OCI-LY3 (cell line): ENCODE measurements at regions not wholly inside any gene's neighbourhood (a gene's known extent, or its start where the extent isn't known, plus 50 kb on each side); places are given as distances from the start of the nearest gene placed in this dataset.

ENCODE experiments used
- H2AFZ ChIP-seq: fragments of 200-600, 300-600 bp; shearing (Covaris generic); 2 replicates; pipeline ENCODE4 v1.6.0; 2014; ENCODE audit warnings: antibody characterized with exemption, low read depth, low read length
- H3K27ac ChIP-seq: fragments of 200-600, 300-600 bp; sonication (generic); 2 replicates; pipeline ENCODE4 v1.5.1; 2014; ENCODE audit warnings: mild to moderate bottlenecking, low read length, moderate library complexity, mixed read lengths
- H3K27me3 ChIP-seq: fragments of 200-600, 300-600 bp; sonication (generic); 2 replicates; pipeline ENCODE4 v1.6.1; 2014; ENCODE audit warnings: low read depth, low read length, mixed read lengths
- H3K36me3 ChIP-seq: fragments of 200-600, 300-600 bp; sonication (generic); replicated peaks from 2 replicates; pipeline ENCODE3; 2014; ENCODE audit warnings: low read depth, low read length, mixed read lengths
- H3K4me1 ChIP-seq: fragments of 300-600, 200-600 bp; sonication (generic); 2 replicates; pipeline ENCODE4 v1.6.1; 2014; ENCODE audit warnings: low read length, mixed read lengths
- H3K4me2 ChIP-seq: fragments of 200-600, 300-600 bp; sonication (generic); 2 replicates; pipeline ENCODE4 v1.6.1; 2014; ENCODE audit warnings: low read length, mixed read lengths
- H3K4me3 ChIP-seq: fragments of 300-600, 200-600 bp; sonication (generic); 2 replicates; pipeline ENCODE4 v1.5.1; 2014; ENCODE audit warnings: antibody characterized with exemption, mild to moderate bottlenecking, low read length, moderate library complexity
- H3K79me2 ChIP-seq: fragments of 300-600, 200-600 bp; shearing (Covaris generic); 2 replicates; pipeline ENCODE4 v1.6.1; 2014; ENCODE audit warnings: mild to moderate bottlenecking, low read length, mixed read lengths
- H3K9ac ChIP-seq: fragments of 300-600, 200-600 bp; shearing (Covaris generic); 2 replicates; pipeline ENCODE4 v1.6.0; 2014; ENCODE audit warnings: mild to moderate bottlenecking, low read length, moderate library complexity
- H3K9me3 ChIP-seq: fragments of 200-600, 300-600 bp; shearing (Covaris generic); 2 replicates; pipeline ENCODE4 v1.6.1; 2014; ENCODE audit warnings: low read length, mixed read lengths; ENCODE audit not compliant: insufficient read depth
- H4K20me1 ChIP-seq: fragments of 200-600, 300-600 bp; sonication (generic); 2 replicates; pipeline ENCODE4 v1.6.1; 2016; ENCODE audit warnings: low read length, mixed read lengths; ENCODE audit not compliant: insufficient read depth
- CTCF ChIP-seq: fragments of 200-600, 300-600 bp; sonication (generic); IDR thresholded peaks from 2 replicates; pipeline ENCODE4 v1.5.1; 2014; ENCODE audit warnings: antibody characterized with exemption, low read length, low read depth
- EZH2phosphoT487 ChIP-seq: fragments of 200-600 bp; shearing (Covaris generic); IDR thresholded peaks from 2 replicates; pipeline ENCODE4 v1.6.1; 2018; ENCODE audit warnings: antibody characterized with exemption, mixed run types, low read depth

GRCh38 chr10:124166431-124167125 lies 73.2 kb upstream of the CHST15 start:
- Histone ChIP-seq H3K4me3 (no peak overlapping the region), H4K20me1 (no peaks in the 10 kb centered on the region), H3K4me2 (no peak overlapping the region), H3K36me3 (no peaks in the 10 kb centered on the region), H3K9me3 (no peaks in the 10 kb centered on the region), H3K9ac (no peak overlapping the region), H3K4me1 (no peaks in the 10 kb centered on the region), H3K27me3 (no peaks in the 10 kb centered on the region), H3K27ac (no peak overlapping the region), H2AFZ (no peak overlapping the region), H3K79me2 (no peaks in the 10 kb centered on the region)
- no peak for TF ChIP-seq EZH2phosphoT487
- TF ChIP-seq CTCF = no peak

- H3K4me2 ChIP-seq = no peak overlapping the region
- H2AFZ ChIP-seq = no peak overlapping the region
- H3K27me3 ChIP-seq = no peaks in the 10 kb centered on the region
- H3K36me3 ChIP-seq = no peaks in the 10 kb centered on the region
- H3K9me3 ChIP-seq = no peaks in the 10 kb centered on the region
- H3K79me2 ChIP-seq = no peaks in the 10 kb centered on the region
- no peaks in the 10 kb centered on the region for H4K20me1 ChIP-seq
- H3K4me3 ChIP-seq = no peak overlapping the region
- TF ChIP-seq CTCF = no peak
- TF ChIP-seq EZH2phosphoT487 = no peak
- no peak overlapping the region for H3K9ac ChIP-seq
- H3K27ac ChIP-seq = no peak overlapping the region
- H3K4me1 ChIP-seq = no peaks in the 10 kb centered on the region
Observed at GRCh38 chr10:124165827-124166226, 72.4 kb upstream of the CHST15 start.

DNA sequence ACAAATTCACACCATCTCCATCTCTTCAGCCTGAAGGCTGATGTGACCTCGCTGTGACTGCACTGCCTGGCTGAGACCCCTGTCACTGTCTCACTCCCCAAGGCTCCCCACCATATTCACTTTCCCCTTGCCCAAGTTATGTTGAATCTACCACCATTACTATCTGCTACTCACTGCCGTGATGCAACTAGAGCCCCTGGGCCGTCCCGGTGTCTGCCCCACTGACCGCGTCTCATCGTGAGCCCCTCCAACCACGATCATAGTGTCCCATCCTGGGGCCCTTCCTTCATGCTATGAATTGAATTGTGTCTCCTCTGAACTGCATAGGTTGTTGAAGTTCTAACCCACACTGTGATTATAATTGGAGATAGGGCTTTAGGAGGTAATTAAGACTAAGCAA lies 71.9 kb upstream of the CHST15 start:
- TF ChIP-seq CTCF = no peak
- TF ChIP-seq EZH2phosphoT487 = no peak
- Histone ChIP-seq H4K20me1 (no peaks in the 10 kb centered on the region), H3K4me1 (no peaks in the 10 kb centered on the region), H3K36me3 (no peaks in the 10 kb centered on the region), H2AFZ (no peak overlapping the region), H3K4me2 (no peak overlapping the region), H3K27ac (no peak overlapping the region), H3K4me3 (no peak overlapping the region), H3K9ac (no peak overlapping the region), H3K27me3 (no peaks in the 10 kb centered on the region), H3K9me3 (no peaks in the 10 kb centered on the region), H3K79me2 (no peaks in the 10 kb centered on the region)

DNA sequence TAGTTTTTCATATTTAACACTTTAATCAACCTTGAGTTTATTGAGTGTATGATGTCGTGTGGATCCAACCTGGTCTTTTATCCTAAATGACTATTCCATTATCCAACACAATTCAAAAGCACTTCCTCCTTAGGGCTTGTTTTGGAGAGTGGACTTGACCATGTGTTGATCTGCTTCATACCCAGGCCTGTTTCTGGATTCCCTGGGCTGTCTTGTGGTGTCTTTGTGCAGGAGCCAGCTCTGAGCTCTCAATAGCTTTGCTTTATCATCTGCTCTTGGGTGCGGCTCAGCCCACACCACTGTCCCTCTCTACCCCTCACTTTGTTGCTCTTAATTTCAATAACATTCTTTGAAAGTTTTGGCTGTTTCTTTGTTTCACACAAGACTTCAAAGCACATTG lies 70.9 kb upstream of the CHST15 start:
- Histone ChIP-seq H3K79me2 (no peaks in the 10 kb centered on the region), H3K9ac (no peak overlapping the region), H3K4me1 (no peaks in the 10 kb centered on the region), H3K4me3 (no peak overlapping the region), H3K27ac (no peak overlapping the region), H3K4me2 (no peak overlapping the region), H3K27me3 (no peaks in the 10 kb centered on the region), H3K9me3 (no peaks in the 10 kb centered on the region), H2AFZ (no peak overlapping the region), H4K20me1 (no peaks in the 10 kb centered on the region), H3K36me3 (no peaks in the 10 kb centered on the region)
- TF ChIP-seq EZH2phosphoT487 (no peak), CTCF (no peak)
